GM21447 (cell line): ENCODE measurements at regions not wholly inside any gene's neighbourhood (a gene's known extent, or its start where the extent isn't known, plus 50 kb on each side); places are given as distances from the start of the nearest gene placed in this dataset.
A peak's percentile ranks its signal among the peaks of the same experiment; 100 is the strongest.

ENCODE experiments used
- ATAC-seq: cut with Tn5 transposase; IDR thresholded peaks from one replicate; pipeline ENCODE4 v1.9.1; 2021; ENCODE audit not compliant: unreplicated experiment

GRCh38 chr18:45168866-45169600 lies 446.2 kb upstream of the SLC14A2 start:
- no peak for ATAC-seq

- no peak for ATAC-seq
Measured at GRCh38 chr18:45169610-45170009, 445.7 kb upstream of the SLC14A2 start.

- no peak for ATAC-seq
Measured at GRCh38 chr18:45171679-45172191, 443.5 kb upstream of the SLC14A2 start.

GRCh38 chr18:45173327-45173726 lies 441.9 kb upstream of the SLC14A2 start:
- no peak for ATAC-seq

- peak; percentile 52 for ATAC-seq
Measured at GRCh38 chr18:45173799-45174519, 441.3 kb upstream of the SLC14A2 start.

GRCh38 chr18:45174629-45175136 lies 440.6 kb upstream of the SLC14A2 start:
- no peak for ATAC-seq

GRCh38 chr18:45175511-45175910 lies 439.8 kb upstream of the SLC14A2 start:
- no peak for ATAC-seq

GRCh38 chr18:45186832-45187231 lies 428.4 kb upstream of the SLC14A2 start:
- no peak for ATAC-seq

GRCh38 chr18:45191795-45192194 lies 423.5 kb upstream of the SLC14A2 start:
- ATAC-seq, result no peak

GRCh38 chr18:45197526-45197970 lies 417.7 kb upstream of the SLC14A2 start:
- peak; percentile 98 for ATAC-seq

GRCh38 chr18:45198526-45198925 lies 416.8 kb upstream of the SLC14A2 start:
- no peak for ATAC-seq

GRCh38 chr18:45201029-45201428 lies 414.2 kb upstream of the SLC14A2 start:
- ATAC-seq, result no peak

- ATAC-seq, result no peak
Measured at GRCh38 chr18:45201489-45201888, 413.8 kb upstream of the SLC14A2 start.

- ATAC-seq, result no peak
Measured at GRCh38 chr18:45202061-45202460, 413.2 kb upstream of the SLC14A2 start.

GRCh38 chr18:45203677-45204076 lies 411.6 kb upstream of the SLC14A2 start:
- no peak for ATAC-seq

- ATAC-seq, result no peak
Measured at GRCh38 chr18:45207328-45207727, 407.9 kb upstream of the SLC14A2 start.

GRCh38 chr18:45208164-45208563 lies 407.1 kb upstream of the SLC14A2 start:
- no peak for ATAC-seq

- peak; percentile 99 for ATAC-seq
Measured at GRCh38 chr18:45212181-45213039, 402.9 kb upstream of the SLC14A2 start.

GRCh38 chr18:45213040-45213333 lies 402.3 kb upstream of the SLC14A2 start:
- no peak for ATAC-seq

GRCh38 chr18:45218436-45218835 lies 396.8 kb upstream of the SLC14A2 start:
- no peak for ATAC-seq

- no peak for ATAC-seq
Measured at GRCh38 chr18:45221363-45221762, 393.9 kb upstream of the SLC14A2 start.
